Transverse colon (tissue), 4 donors: ENCODE measurements at regions not wholly inside any gene's neighbourhood (a gene's known extent, or its start where the extent isn't known, plus 50 kb on each side); places are given as distances from the start of the nearest gene placed in this dataset.
"Not testable (repeated sequence)": the region's sequence is repeated elsewhere in the genome, so short reads cannot be mapped to it uniquely, and the experiment has no call there.

Source experiments
- DNase-seq: peaks from one replicate; pipeline ENCODE4 v3.0.0-alpha.2; 2019
- H3K27ac ChIP-seq, 4 donors: fragments of 200-600 bp; sonication (generic); 2 replicates each; pipeline ENCODE4 v1.5.1; 2016 to 2018; ENCODE audit warnings: inconsistent platforms in 4 of 4
- H3K27me3 ChIP-seq: fragments of 200-600 bp; sonication (generic); 2 replicates; pipeline ENCODE4 v1.5.1; 2017; ENCODE audit warnings: inconsistent platforms
- H3K36me3 ChIP-seq, 4 donors: fragments of 200-600 bp; sonication (generic); 2 replicates each; pipeline ENCODE4 v1.5.1; 2017 to 2019; ENCODE audit warnings: inconsistent platforms in 4 of 4
- H3K4me1 ChIP-seq, 4 donors: fragments of 200-600 bp; sonication (generic); 2 replicates each; pipeline ENCODE4 v1.5.1; 2017 to 2020; ENCODE audit warnings: inconsistent platforms in 4 of 4
- H3K4me3 ChIP-seq, 4 donors: fragments of 200-600 bp; sonication (generic); 1 replicate in 1 of 4; 2 replicates in 3 of 4; pipeline versions ENCODE4 v1.5.1 to v1.6.1; 2017 to 2019; ENCODE audit warnings: inconsistent platforms in 4 of 4
- H3K9me3 ChIP-seq, 2 donors: fragments of 200-600 bp; sonication (generic); 2 replicates each; pipeline ENCODE4 v1.5.1; 2017 to 2019; ENCODE audit warnings: inconsistent platforms in 2 of 2
- CTCF ChIP-seq, 5 experiments: fragments of 200-600 bp in 3 of 5; fragments of 450-650 bp in 2 of 5; sonication (generic) in 3 of 5; IDR thresholded peaks; 1 replicate in 2 of 5; 2 replicates in 3 of 5; pipeline ENCODE4 v1.5.1; 2016 to 2017; ENCODE audit warnings: antibody characterized with exemption in 5 of 5, inconsistent platforms in 3 of 5, mild to moderate bottlenecking in 2 of 5, moderate library complexity in 1 of 5
- EP300 ChIP-seq: sonication (generic); formaldehyde crosslinking; IDR thresholded peaks from one replicate; pipeline ENCODE4 v1.6.1; 2017; ENCODE audit warnings: antibody characterized with exemption, low read depth
- POLR2A ChIP-seq: fragments of 450-650 bp; IDR thresholded peaks from one replicate; pipeline ENCODE4 v1.6.1; 2016; ENCODE audit warnings: antibody characterized with exemption, mild to moderate bottlenecking, moderate library complexity
- POLR2AphosphoS5 ChIP-seq, 3 donors: sonication (generic); formaldehyde crosslinking; IDR thresholded peaks; one replicate each; pipeline ENCODE4 v1.6.1; 2016; ENCODE audit warnings: antibody characterized with exemption in 3 of 3
- WGBS, 2 donors: methylation state at CpG; one replicate each; pipeline ENCODE4 v1.1.5; 2018; ENCODE audit warnings: low coverage in 1 of 2; 5-methylcytosine and 5-hydroxymethylcytosine counted together
- in situ Hi-C, 4 donors: fragments of 200-750 bp; cut with MboI; loops; one replicate each; pipeline versions ENCODE4 v1.15.0 to v1.15.1; 2017; ENCODE audit warnings: low sequenced_read_pairs in 3 of 4, low pct_ligation_motif_present in 1 of 4, low pct_unique_long_range_greater_than_20kb in 1 of 4
- intact Hi-C: fragments of 100-400 bp; cut with DNase I; formaldehyde crosslinking; loops from one replicate; pipeline ENCODE4 v1.15.1; 2023; ENCODE audit warnings: low total_unique reads

- no peaks in the 10 kb centered on the region for H3K4me1 ChIP-seq
- no peak for TF ChIP-seq POLR2A
- no peak for TF ChIP-seq EP300
- no peak for TF ChIP-seq CTCF (IDR thresholded peaks at IDR 0.05)
- no peak for TF ChIP-seq POLR2AphosphoS5 (IDR thresholded peaks at IDR 0.05)
- in situ Hi-C loops (no loop called here), intact Hi-C loops (no loop called here)
- no peaks in the 10 kb centered on the region for H3K27me3 ChIP-seq
- WGBS, 2 donors, result 0 to 39% methylated on average over 1 to 2 of the region's 2 CpGs
- no peak overlapping the region for H3K27ac ChIP-seq
- H3K4me3 ChIP-seq, result no peak overlapping the region
- DNase-seq, result no peak
- no peaks in the 10 kb centered on the region for H3K36me3 ChIP-seq
- H3K9me3 ChIP-seq, result no peaks in the 10 kb centered on the region
Measured at GRCh38 chrX:121671649-121672048, 624.2 kb downstream of the GLUD2 start.

DNA sequence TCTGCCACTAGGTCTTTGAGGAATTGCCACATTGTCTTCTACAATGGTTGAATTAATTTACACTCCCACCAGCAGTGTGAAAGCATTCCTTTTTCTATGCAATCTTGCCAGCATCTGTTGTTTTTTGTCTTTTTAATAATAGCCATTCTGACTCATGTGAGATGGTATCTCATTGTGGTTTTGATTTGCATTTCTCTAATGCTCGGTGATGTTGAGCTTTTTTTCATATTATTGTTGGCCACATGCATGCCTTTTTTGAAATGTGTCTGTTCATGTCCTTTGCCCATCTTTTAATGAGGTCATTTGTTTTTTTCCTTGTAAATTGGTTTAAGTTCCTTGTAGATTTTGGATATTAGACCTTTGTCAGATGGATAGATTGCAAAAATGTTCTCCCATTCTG lies 661.8 kb downstream of the GLUD2 start:
- DNase-seq, H3K27me3 ChIP-seq, H3K9me3 ChIP-seq, H3K36me3 ChIP-seq, intact Hi-C loops, H3K27ac ChIP-seq, in situ Hi-C loops, H3K4me1 ChIP-seq, H3K4me3 ChIP-seq: not testable (repeated sequence)
- 71% methylated on average over 1 of the region's 1 CpG; no CpG with 5 or more reads in 1 of the 2 donors for WGBS, 2 donors

GRCh38 chrX:121733514-121733913 lies 686.1 kb downstream of the GLUD2 start:
- no peaks in the 10 kb centered on the region for H3K27me3 ChIP-seq
- 88% methylated on average over 1 of the region's 1 CpG; no CpG with 5 or more reads in 1 of the 2 donors for WGBS, 2 donors
- in situ Hi-C loops, result no loop called here
- no peaks in the 10 kb centered on the region for H3K36me3 ChIP-seq
- no peaks in the 10 kb centered on the region for H3K4me1 ChIP-seq
- no peak for DNase-seq
- no peaks in the 10 kb centered on the region for H3K9me3 ChIP-seq
- TF ChIP-seq POLR2AphosphoS5 (IDR thresholded peaks at IDR 0.05) (no peak), POLR2A (no peak), CTCF (IDR thresholded peaks at IDR 0.05) (no peak), EP300 (no peak)
- no peak overlapping the region for H3K4me3 ChIP-seq
- intact Hi-C loops, result no loop called here
- no peak overlapping the region for H3K27ac ChIP-seq

DNA sequence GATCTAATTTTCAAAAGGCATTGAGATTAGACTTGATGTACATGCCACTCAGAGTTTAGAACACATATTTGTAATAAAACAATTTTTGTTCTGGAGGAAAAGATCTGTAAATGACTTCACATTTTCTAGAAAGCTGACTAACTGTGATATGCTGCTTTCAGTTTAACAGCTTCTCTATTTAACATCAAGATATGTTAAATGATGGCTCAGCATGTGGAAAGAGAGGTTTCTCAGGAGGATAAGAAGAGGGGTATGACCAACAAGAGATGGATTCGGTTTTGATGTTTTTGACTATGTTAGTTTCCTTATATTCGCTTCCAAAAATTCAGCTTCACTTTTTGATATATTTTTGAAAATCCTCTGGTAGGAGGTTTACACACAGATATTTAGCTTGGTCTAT lies 698.7 kb downstream of the GLUD2 start:
- Histone ChIP-seq H3K4me3 (no peak overlapping the region), H3K4me1 (no peaks in the 10 kb centered on the region), H3K9me3 (no peaks in the 10 kb centered on the region), H3K27me3 (no peaks in the 10 kb centered on the region), H3K36me3 (no peaks in the 10 kb centered on the region), H3K27ac (no peak overlapping the region)
- in situ Hi-C loops (no loop called here), intact Hi-C loops (no loop called here)
- WGBS, 2 donors, result 81 to 100% methylated on average over 1 to 2 of the region's 2 CpGs
- DNase-seq, result no peak
- TF ChIP-seq POLR2AphosphoS5 (IDR thresholded peaks at IDR 0.05) (no peak), CTCF (IDR thresholded peaks at IDR 0.05) (no peak), EP300 (no peak), POLR2A (no peak)

GRCh38 chrX:121753602-121754001 lies 706.2 kb downstream of the GLUD2 start:
- H3K27me3 ChIP-seq, intact Hi-C loops, H3K4me3 ChIP-seq, H3K27ac ChIP-seq, H3K9me3 ChIP-seq, in situ Hi-C loops, H3K4me1 ChIP-seq, DNase-seq, H3K36me3 ChIP-seq: not testable (repeated sequence)
- WGBS, 2 donors, result 62% methylated on average over 1 of the region's 1 CpG; no CpG with 5 or more reads in 1 of the 2 donors
